KMS-11 (cell line): ENCODE measurements at regions not wholly inside any gene's neighbourhood (a gene's known extent, or its start where the extent isn't known, plus 50 kb on each side); places are given as distances from the start of the nearest gene placed in this dataset.

Source experiments
- H2AFZ ChIP-seq: fragments of 200-600 bp; sonication (generic); 2 replicates; pipeline ENCODE4 v1.6.1; 2016; ENCODE audit warnings: antibody characterized with exemption, mixed run types, low read depth
- H3K27ac ChIP-seq: fragments of 200-600 bp; sonication (generic); 2 replicates; pipeline ENCODE4 v1.6.1; 2016; ENCODE audit warnings: mild to moderate bottlenecking, mixed run types
- H3K27me3 ChIP-seq: fragments of 200-600 bp; sonication (generic); 2 replicates; pipeline ENCODE4 v1.6.1; 2017; ENCODE audit warnings: mild to moderate bottlenecking, low read depth, mixed run types, moderate library complexity; ENCODE audit not compliant: insufficient read depth
- H3K36me3 ChIP-seq: fragments of 200-600 bp; sonication (generic); 2 replicates; pipeline ENCODE4 v1.6.1; 2017; ENCODE audit warnings: mild to moderate bottlenecking, mixed run types; ENCODE audit not compliant: insufficient read depth
- H3K4me1 ChIP-seq: fragments of 200-600 bp; sonication (generic); 2 replicates; pipeline ENCODE4 v1.6.1; 2016; ENCODE audit warnings: mild to moderate bottlenecking, low read depth, mixed run types; ENCODE audit not compliant: poor library complexity, severe bottlenecking
- H3K4me2 ChIP-seq: fragments of 200-600 bp; sonication (generic); 2 replicates; pipeline ENCODE4 v1.7.0; 2016; ENCODE audit warnings: mild to moderate bottlenecking, mixed run types
- H3K4me3 ChIP-seq: fragments of 200-600 bp; sonication (generic); IDR thresholded peaks from 2 replicates; pipeline ENCODE4 v1.6.1; 2017; ENCODE audit warnings: low read depth, low read length, mixed read lengths; ENCODE audit not compliant: insufficient read depth
- H3K79me2 ChIP-seq: fragments of 200-600 bp; sonication (generic); 2 replicates; pipeline ENCODE4 v1.6.1; 2016; ENCODE audit warnings: low read depth, mixed run types; ENCODE audit not compliant: insufficient read depth
- H3K9ac ChIP-seq: fragments of 200-600 bp; sonication (generic); 2 replicates; pipeline ENCODE4 v1.6.1; 2016; ENCODE audit warnings: mild to moderate bottlenecking, mixed run types
- H4K20me1 ChIP-seq: fragments of 200-600 bp; sonication (generic); 2 replicates; pipeline ENCODE4 v1.6.1; 2016; ENCODE audit warnings: mild to moderate bottlenecking, mixed run types; ENCODE audit not compliant: insufficient read depth
- TF ChIP-seq, protein P1 (sequence below): fragments of 200-600 bp; sonication (generic); conservative IDR thresholded peaks from 2 replicates; pipeline ENCODE4 v1.6.1; 2017; ENCODE audit warnings: low read depth, mild to moderate bottlenecking, antibody characterized with exemption, low read length, moderate library complexity, mixed read lengths

DNA sequence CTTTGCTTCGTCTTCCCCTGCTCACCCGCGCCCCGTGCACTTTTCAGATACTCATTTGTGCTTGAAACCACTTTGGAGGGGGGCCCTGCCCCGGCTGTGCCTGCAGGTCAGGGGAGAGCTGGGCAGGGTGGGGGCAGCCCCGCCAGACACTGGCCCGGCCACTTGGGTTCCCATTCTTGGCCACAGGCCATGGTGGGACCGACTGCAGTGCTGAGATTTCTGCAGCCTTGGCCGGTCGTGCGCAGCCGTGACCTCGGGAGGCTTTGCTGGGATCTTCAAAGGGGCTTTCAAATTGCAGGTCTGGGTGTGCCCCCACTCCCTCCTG lies 54.5 kb upstream of the TTC34 start:
- Histone ChIP-seq H3K4me2 (no peak overlapping the region), H3K79me2 (no peaks in the 10 kb centered on the region), H3K4me1 (no peaks in the 10 kb centered on the region), H3K36me3 (no peaks in the 10 kb centered on the region), H4K20me1 (no peaks in the 10 kb centered on the region), H3K9ac (no peak overlapping the region), H3K27me3 (peaks cover 21% of the 10 kb centered on the region), H3K27ac (no peak overlapping the region), H3K4me3 (no peak overlapping the region), H2AFZ (no peak overlapping the region)
- TF ChIP-seq, protein P1, sequence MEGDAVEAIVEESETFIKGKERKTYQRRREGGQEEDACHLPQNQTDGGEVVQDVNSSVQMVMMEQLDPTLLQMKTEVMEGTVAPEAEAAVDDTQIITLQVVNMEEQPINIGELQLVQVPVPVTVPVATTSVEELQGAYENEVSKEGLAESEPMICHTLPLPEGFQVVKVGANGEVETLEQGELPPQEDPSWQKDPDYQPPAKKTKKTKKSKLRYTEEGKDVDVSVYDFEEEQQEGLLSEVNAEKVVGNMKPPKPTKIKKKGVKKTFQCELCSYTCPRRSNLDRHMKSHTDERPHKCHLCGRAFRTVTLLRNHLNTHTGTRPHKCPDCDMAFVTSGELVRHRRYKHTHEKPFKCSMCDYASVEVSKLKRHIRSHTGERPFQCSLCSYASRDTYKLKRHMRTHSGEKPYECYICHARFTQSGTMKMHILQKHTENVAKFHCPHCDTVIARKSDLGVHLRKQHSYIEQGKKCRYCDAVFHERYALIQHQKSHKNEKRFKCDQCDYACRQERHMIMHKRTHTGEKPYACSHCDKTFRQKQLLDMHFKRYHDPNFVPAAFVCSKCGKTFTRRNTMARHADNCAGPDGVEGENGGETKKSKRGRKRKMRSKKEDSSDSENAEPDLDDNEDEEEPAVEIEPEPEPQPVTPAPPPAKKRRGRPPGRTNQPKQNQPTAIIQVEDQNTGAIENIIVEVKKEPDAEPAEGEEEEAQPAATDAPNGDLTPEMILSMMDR = no peak

DNA sequence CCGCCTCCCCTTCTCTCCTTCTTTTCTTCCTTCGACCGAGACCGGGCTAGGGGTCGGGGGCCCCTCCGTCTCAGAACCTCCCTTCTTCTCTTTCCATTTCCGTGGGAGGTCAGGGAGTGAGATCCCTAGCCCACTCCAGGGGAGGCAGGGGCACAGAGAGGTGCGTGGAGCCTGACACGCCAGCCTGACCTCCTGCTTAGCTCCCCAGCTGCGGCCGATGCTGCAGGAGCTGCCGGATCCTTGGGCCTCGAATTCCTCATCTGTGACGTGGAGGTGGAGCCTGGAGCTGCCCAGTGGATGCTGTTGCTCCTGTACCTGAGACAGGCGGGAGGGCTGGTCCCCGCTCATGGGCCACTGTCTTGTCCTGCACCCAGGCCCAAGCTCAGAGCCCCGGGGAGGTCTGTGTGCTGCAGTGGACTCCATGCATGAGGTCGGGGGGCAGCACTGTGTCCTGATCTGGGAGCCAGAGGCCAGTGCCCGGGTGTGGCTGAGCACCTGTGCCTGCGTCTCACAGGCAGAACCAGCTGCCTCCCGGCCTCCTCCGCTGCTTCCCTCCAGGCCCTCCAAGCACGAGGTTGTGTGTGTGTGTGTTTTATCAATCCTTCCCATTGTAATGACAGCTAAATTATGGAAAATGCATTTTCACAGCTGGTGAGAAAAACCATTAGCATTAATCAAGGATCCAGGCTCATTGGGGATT lies 55.3 kb upstream of the TTC34 start:
- H3K36me3 ChIP-seq = no peaks in the 10 kb centered on the region
- no peaks in the 10 kb centered on the region for H3K4me1 ChIP-seq
- H3K9ac ChIP-seq = no peak overlapping the region
- no peaks in the 10 kb centered on the region for H3K79me2 ChIP-seq
- H3K27me3 ChIP-seq = peaks cover 19% of the 10 kb centered on the region
- no peaks in the 10 kb centered on the region for H4K20me1 ChIP-seq
- no peak overlapping the region for H2AFZ ChIP-seq
- no peak overlapping the region for H3K4me3 ChIP-seq
- no peak overlapping the region for H3K27ac ChIP-seq
- no peak overlapping the region for H3K4me2 ChIP-seq
- TF ChIP-seq, protein P1 = no peak

DNA sequence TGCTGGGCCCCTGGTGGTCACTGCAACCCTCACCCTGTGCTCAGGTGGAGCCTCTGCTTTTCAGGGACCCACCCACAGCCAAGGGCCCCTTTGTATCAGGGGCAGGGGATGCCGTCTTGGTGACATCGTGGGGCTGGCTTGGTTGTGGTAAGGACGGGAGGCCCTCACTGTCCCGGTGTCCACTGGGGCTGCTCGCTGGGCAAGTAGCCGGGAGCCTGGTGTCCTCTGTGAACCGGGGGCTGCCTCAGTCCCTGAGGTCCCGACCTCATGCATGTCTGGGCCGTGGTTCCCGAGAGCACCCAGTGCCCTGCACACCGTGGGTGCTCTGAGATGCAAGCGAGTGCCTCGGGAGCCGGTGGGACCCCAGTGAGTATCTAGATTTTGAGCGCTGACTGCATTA lies 56.0 kb upstream of the TTC34 start:
- peaks cover 23% of the 10 kb centered on the region for H3K27me3 ChIP-seq

DNA sequence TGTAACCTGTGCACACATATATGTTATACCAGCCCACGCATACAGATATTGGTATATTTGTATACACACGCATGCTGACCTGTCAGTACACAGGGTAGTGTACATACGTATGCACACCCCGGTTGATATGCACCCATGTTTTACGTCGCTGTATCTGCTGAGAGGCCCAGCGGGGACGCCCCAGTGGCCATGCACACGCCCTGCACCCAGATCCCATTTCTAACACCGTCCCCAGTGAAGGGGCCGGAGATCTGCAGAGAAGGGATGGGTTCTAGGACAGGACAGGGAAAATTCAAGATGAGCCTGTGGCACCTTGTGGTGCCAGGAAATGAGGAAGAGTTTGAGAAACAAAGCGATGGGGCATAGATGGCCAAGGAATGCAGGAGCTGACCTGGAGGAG lies 57.2 kb upstream of the TTC34 start:
- Histone ChIP-seq H3K4me3 (no peak overlapping the region), H4K20me1 (no peaks in the 10 kb centered on the region), H3K9ac (no peak overlapping the region), H2AFZ (no peak overlapping the region), H3K4me2 (no peak overlapping the region), H3K79me2 (no peaks in the 10 kb centered on the region), H3K27ac (no peak overlapping the region), H3K27me3 (peaks cover 23% of the 10 kb centered on the region), H3K4me1 (no peaks in the 10 kb centered on the region), H3K36me3 (no peaks in the 10 kb centered on the region)
- TF ChIP-seq, protein P1 = no peak

More for the DNA sequence above, 56.0 kb upstream of the TTC34 start:
- TF ChIP-seq, protein P1 = no peak
- Histone ChIP-seq H3K79me2 (no peaks in the 10 kb centered on the region), H3K4me1 (no peaks in the 10 kb centered on the region), H2AFZ (no peak overlapping the region), H3K4me3 (no peak overlapping the region), H4K20me1 (no peaks in the 10 kb centered on the region), H3K36me3 (no peaks in the 10 kb centered on the region), H3K27ac (no peak overlapping the region), H3K4me2 (no peak overlapping the region), H3K9ac (no peak overlapping the region)
